CD4-positive, alpha-beta T cell treated with Interleukin-1 beta for 1 hour (primary cell): ENCODE measurements at regions not wholly inside any gene's neighbourhood (a gene's known extent, or its start where the extent isn't known, plus 50 kb on each side); places are given as distances from the start of the nearest gene placed in this dataset.

Experiments
- DNase-seq, 2 donors: peaks; one replicate each; pipeline ENCODE4 v3.0.0-alpha.2; 2020 to 2022

GRCh38 chr20:10961651-10962288 is 288.0 kb upstream of the JAG1 start:
- DNase-seq = no peak

- DNase-seq = no peak
Observed at GRCh38 chr20:10962937-10963336, 289.1 kb upstream of the JAG1 start.

GRCh38 chr20:10963717-10964266 is 290.0 kb upstream of the JAG1 start:
- DNase-seq = no peak

GRCh38 chr20:10965936-10966470 is 292.2 kb upstream of the JAG1 start:
- no peak for DNase-seq

- DNase-seq = no peak
Observed at GRCh38 chr20:10970109-10970508, 296.3 kb upstream of the JAG1 start.

- no peak for DNase-seq
Observed at GRCh38 chr20:10971096-10971495, 297.3 kb upstream of the JAG1 start.

GRCh38 chr20:10972219-10972860 is 298.5 kb upstream of the JAG1 start:
- DNase-seq = no peak

GRCh38 chr20:10976051-10976450 is 302.3 kb upstream of the JAG1 start:
- DNase-seq = no peak

- no peak for DNase-seq
Observed at GRCh38 chr20:10978019-10978702, 304.4 kb upstream of the JAG1 start.

GRCh38 chr20:10978713-10979112 is 304.9 kb upstream of the JAG1 start:
- no peak for DNase-seq

- no peak for DNase-seq
Observed at GRCh38 chr20:10982692-10983091, 308.9 kb upstream of the JAG1 start.

GRCh38 chr20:10984294-10984693 is 310.5 kb upstream of the JAG1 start:
- DNase-seq = no peak

- DNase-seq = no peak
Observed at GRCh38 chr20:10984913-10985312, 311.1 kb upstream of the JAG1 start.

GRCh38 chr20:10985536-10985935 is 311.7 kb upstream of the JAG1 start:
- DNase-seq = no peak

GRCh38 chr20:10986586-10986985 is 312.8 kb upstream of the JAG1 start:
- DNase-seq = no peak

- DNase-seq = no peak
Observed at GRCh38 chr20:10987651-10988383, 314.0 kb upstream of the JAG1 start.

- no peak for DNase-seq
Observed at GRCh38 chr20:10990625-10991382, 317.0 kb upstream of the JAG1 start.

- DNase-seq = no peak
Observed at GRCh38 chr20:10992731-10993130, 318.9 kb upstream of the JAG1 start.

GRCh38 chr20:10994991-10995700 is 321.3 kb upstream of the JAG1 start:
- DNase-seq = no peak

GRCh38 chr20:10998476-10998875 is 324.7 kb upstream of the JAG1 start:
- DNase-seq = no peak

GRCh38 chr20:11000416-11000815 is 326.6 kb upstream of the JAG1 start:
- DNase-seq = no peak

- no peak for DNase-seq
Observed at GRCh38 chr20:11001302-11001701, 327.5 kb upstream of the JAG1 start.
